HepG2 (cell line): ENCODE measurements at regions not wholly inside any gene's neighbourhood (a gene's known extent, or its start where the extent isn't known, plus 50 kb on each side); places are given as distances from the start of the nearest gene placed in this dataset.

ENCODE experiments used
- AFF4 ChIP-seq: sonication (generic); formaldehyde crosslinking; IDR thresholded peaks from 2 replicates; pipeline ENCODE4 v1.4.0; 2020; ENCODE audit warnings: missing genetic modification reagents
- CREB3 ChIP-seq: sonication (generic); formaldehyde crosslinking; IDR thresholded peaks from 2 replicates; pipeline ENCODE4 v1.5.0; 2020; ENCODE audit warnings: missing genetic modification reagents
- PLSCR1 ChIP-seq: sonication (generic); formaldehyde crosslinking; IDR thresholded peaks from 2 replicates; pipeline ENCODE4 v1.5.0; 2020; ENCODE audit warnings: missing genetic modification reagents, mild to moderate bottlenecking, borderline replicate concordance
- TF ChIP-seq, protein P1 (sequence below): sonication (generic); formaldehyde crosslinking; IDR thresholded peaks from 2 replicates; pipeline ENCODE4 v1.5.0; 2020; ENCODE audit warnings: mild to moderate bottlenecking, missing genetic modification reagents, moderate library complexity
- TF ChIP-seq, protein P2 (sequence below): sonication (generic); formaldehyde crosslinking; IDR thresholded peaks from 2 replicates; pipeline ENCODE4 v1.4.0; 2020; ENCODE audit warnings: missing genetic modification reagents
- TF ChIP-seq, protein P3 (sequence below), 2 experiments: IDR thresholded peaks; 2 replicates each; pipeline ENCODE4 v1.6.1; 2011 to 2012; ENCODE audit warnings: low read length in 2 of 2, borderline replicate concordance in 1 of 2, low read depth in 1 of 2, mild to moderate bottlenecking in 1 of 2, moderate library complexity in 1 of 2

DNA sequence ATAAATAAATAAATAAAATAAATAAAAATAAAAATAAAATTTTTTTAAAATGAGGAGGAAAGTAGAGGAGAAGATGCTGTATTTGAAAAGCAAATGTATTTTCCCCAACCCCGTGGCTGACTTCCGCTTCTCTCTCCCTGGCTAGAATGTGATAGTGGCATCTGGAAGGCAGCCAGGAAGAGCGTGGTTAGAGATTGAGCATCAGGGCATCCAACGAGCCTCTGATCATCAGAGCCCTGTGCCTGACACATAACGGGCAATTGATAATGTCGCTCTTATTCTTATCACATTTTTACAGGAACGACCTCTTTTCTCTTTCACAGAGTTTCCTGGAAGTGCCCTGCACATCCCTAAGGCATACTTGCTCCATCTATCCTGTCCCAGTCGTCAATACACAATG, 496.9 kb upstream of the TMEM132C start:
- TF ChIP-seq, protein P1, sequence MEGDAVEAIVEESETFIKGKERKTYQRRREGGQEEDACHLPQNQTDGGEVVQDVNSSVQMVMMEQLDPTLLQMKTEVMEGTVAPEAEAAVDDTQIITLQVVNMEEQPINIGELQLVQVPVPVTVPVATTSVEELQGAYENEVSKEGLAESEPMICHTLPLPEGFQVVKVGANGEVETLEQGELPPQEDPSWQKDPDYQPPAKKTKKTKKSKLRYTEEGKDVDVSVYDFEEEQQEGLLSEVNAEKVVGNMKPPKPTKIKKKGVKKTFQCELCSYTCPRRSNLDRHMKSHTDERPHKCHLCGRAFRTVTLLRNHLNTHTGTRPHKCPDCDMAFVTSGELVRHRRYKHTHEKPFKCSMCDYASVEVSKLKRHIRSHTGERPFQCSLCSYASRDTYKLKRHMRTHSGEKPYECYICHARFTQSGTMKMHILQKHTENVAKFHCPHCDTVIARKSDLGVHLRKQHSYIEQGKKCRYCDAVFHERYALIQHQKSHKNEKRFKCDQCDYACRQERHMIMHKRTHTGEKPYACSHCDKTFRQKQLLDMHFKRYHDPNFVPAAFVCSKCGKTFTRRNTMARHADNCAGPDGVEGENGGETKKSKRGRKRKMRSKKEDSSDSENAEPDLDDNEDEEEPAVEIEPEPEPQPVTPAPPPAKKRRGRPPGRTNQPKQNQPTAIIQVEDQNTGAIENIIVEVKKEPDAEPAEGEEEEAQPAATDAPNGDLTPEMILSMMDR (CRISPR knock-in tag) = no peak
- TF ChIP-seq, protein P2, sequence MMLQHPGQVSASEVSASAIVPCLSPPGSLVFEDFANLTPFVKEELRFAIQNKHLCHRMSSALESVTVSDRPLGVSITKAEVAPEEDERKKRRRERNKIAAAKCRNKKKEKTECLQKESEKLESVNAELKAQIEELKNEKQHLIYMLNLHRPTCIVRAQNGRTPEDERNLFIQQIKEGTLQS (CRISPR knock-in tag) = no peak
- TF ChIP-seq, protein P3, sequence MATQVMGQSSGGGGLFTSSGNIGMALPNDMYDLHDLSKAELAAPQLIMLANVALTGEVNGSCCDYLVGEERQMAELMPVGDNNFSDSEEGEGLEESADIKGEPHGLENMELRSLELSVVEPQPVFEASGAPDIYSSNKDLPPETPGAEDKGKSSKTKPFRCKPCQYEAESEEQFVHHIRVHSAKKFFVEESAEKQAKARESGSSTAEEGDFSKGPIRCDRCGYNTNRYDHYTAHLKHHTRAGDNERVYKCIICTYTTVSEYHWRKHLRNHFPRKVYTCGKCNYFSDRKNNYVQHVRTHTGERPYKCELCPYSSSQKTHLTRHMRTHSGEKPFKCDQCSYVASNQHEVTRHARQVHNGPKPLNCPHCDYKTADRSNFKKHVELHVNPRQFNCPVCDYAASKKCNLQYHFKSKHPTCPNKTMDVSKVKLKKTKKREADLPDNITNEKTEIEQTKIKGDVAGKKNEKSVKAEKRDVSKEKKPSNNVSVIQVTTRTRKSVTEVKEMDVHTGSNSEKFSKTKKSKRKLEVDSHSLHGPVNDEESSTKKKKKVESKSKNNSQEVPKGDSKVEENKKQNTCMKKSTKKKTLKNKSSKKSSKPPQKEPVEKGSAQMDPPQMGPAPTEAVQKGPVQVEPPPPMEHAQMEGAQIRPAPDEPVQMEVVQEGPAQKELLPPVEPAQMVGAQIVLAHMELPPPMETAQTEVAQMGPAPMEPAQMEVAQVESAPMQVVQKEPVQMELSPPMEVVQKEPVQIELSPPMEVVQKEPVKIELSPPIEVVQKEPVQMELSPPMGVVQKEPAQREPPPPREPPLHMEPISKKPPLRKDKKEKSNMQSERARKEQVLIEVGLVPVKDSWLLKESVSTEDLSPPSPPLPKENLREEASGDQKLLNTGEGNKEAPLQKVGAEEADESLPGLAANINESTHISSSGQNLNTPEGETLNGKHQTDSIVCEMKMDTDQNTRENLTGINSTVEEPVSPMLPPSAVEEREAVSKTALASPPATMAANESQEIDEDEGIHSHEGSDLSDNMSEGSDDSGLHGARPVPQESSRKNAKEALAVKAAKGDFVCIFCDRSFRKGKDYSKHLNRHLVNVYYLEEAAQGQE (IDR thresholded peaks at IDR 0.05; ENCODE audit: borderline replicate concordance in 1 of 2, low read depth in 1 of 2, low read length in 2 of 2) = no peak
- TF ChIP-seq CREB3 (CRISPR knock-in tag) (no peak), PLSCR1 (CRISPR knock-in tag) (no peak), AFF4 (CRISPR knock-in tag) (no peak)
